Thoracic aorta (tissue), 2 donors: ENCODE measurements at regions not wholly inside any gene's neighbourhood (a gene's known extent, or its start where the extent isn't known, plus 50 kb on each side); places are given as distances from the start of the nearest gene placed in this dataset.

Source experiments
- ATAC-seq: fragments of 150-250 bp; one replicate; pipeline ENCODE4 v1.8.0; 2017; ENCODE audit warnings: low read depth; ENCODE audit not compliant: insufficient number of reproducible peaks, low FRiP score
- DNase-seq: peaks from one replicate; pipeline ENCODE4 v3.0.0-alpha.2; 2020; ENCODE audit warnings: low spot score
- H3K27ac ChIP-seq, 2 donors: fragments of 200-600 bp; sonication (generic); 1 replicate in 1 of 2; 2 replicates in 1 of 2; pipeline ENCODE4 v1.5.1; 2016; ENCODE audit warnings: mild to moderate bottlenecking in 2 of 2, moderate library complexity in 2 of 2
- H3K27me3 ChIP-seq: fragments of 200-600 bp; sonication (generic); replicated peaks from 2 replicates; pipeline ENCODE4 v1.6.0; 2016; ENCODE audit warnings: mild to moderate bottlenecking; ENCODE audit not compliant: insufficient read depth
- H3K36me3 ChIP-seq: fragments of 200-600 bp; sonication (generic); one replicate; pipeline ENCODE4 v1.5.1; 2016
- H3K4me1 ChIP-seq, 2 donors: fragments of 200-600 bp; sonication (generic); 1 replicate in 1 of 2; 2 replicates in 1 of 2; pipeline versions ENCODE4 v1.5.1 to v1.6.0; 2016; ENCODE audit warnings: low read depth in 2 of 2, mild to moderate bottlenecking in 1 of 2; ENCODE audit not compliant: control insufficient read depth in 1 of 2
- H3K4me3 ChIP-seq: fragments of 200-600 bp; sonication (generic); 2 replicates; pipeline ENCODE4 v1.5.1; 2016; ENCODE audit warnings: mild to moderate bottlenecking
- H3K9me3 ChIP-seq: fragments of 200-600 bp; sonication (generic); 2 replicates; pipeline ENCODE4 v1.5.1; 2016
- CTCF ChIP-seq: fragments of 200-600 bp; sonication (generic); IDR thresholded peaks from one replicate; pipeline ENCODE4 v1.5.1; 2019; ENCODE audit warnings: antibody characterized with exemption

- DNase-seq, result no peak
- H3K27me3 ChIP-seq, result no peaks in the 10 kb centered on the region
- H3K36me3 ChIP-seq, result no peaks in the 10 kb centered on the region
- no peaks in the 10 kb centered on the region for H3K9me3 ChIP-seq
- H3K27ac ChIP-seq, result no peak overlapping the region
- no peak overlapping the region for H3K4me3 ChIP-seq
- TF ChIP-seq CTCF, result no peak
- H3K4me1 ChIP-seq, result peaks cover 2 to 7% of the 10 kb centered on the region in 2 donors
- ATAC-seq, result no peak
These were observed 71.3 kb downstream of the S1PR1 start for GRCh38 chr1:101307985-101308689.

GRCh38 chr1:101308935-101309333, 72.1 kb downstream of the S1PR1 start:
- no peak for TF ChIP-seq CTCF
- ATAC-seq (no peak), DNase-seq (no peak)
- Histone ChIP-seq H3K27me3 (no peaks in the 10 kb centered on the region), H3K27ac (no peak overlapping the region), H3K9me3 (no peaks in the 10 kb centered on the region), H3K4me3 (peak overlapping the region; percentile 64), H3K36me3 (no peaks in the 10 kb centered on the region), H3K4me1 (peaks cover 2 to 7% of the 10 kb centered on the region in 2 donors)

- TF ChIP-seq CTCF, result peak; percentile 79
- Histone ChIP-seq H3K9me3 (no peaks in the 10 kb centered on the region), H3K4me1 (peaks cover 2 to 7% of the 10 kb centered on the region in 2 donors), H3K27me3 (no peaks in the 10 kb centered on the region), H3K4me3 (peak overlapping the region; percentile 64), H3K27ac (no peak overlapping the region), H3K36me3 (no peaks in the 10 kb centered on the region)
- no peak for ATAC-seq
- no peak for DNase-seq
These were observed 72.8 kb downstream of the S1PR1 start for GRCh38 chr1:101309334-101310311.

- Histone ChIP-seq H3K4me1 (peaks cover 2 to 7% of the 10 kb centered on the region in 2 donors), H3K36me3 (no peaks in the 10 kb centered on the region), H3K9me3 (no peaks in the 10 kb centered on the region), H3K27me3 (no peaks in the 10 kb centered on the region), H3K27ac (no peak overlapping the region), H3K4me3 (no peak overlapping the region)
- ATAC-seq (no peak), DNase-seq (no peak)
- no peak for TF ChIP-seq CTCF
These were observed 73.7 kb downstream of the S1PR1 start for GRCh38 chr1:101310506-101310905.
